GM10847 (cell line): ENCODE measurements at regions not wholly inside any gene's neighbourhood (a gene's known extent, or its start where the extent isn't known, plus 50 kb on each side); places are given as distances from the start of the nearest gene placed in this dataset.

Experiments
- POLR2A ChIP-seq: IDR thresholded peaks from 2 replicates; pipeline ENCODE4 v1.6.1; 2011; ENCODE audit not compliant: insufficient read length; ENCODE audit errors: extremely low read depth

- no peak for TF ChIP-seq POLR2A
Measured at GRCh38 chr9:109969573-109970237, 189.7 kb downstream of the PALM2AKAP2 start.

GRCh38 chr9:109971226-109971625, 191.2 kb downstream of the PALM2AKAP2 start:
- no peak for TF ChIP-seq POLR2A

- TF ChIP-seq POLR2A, result no peak
Measured at GRCh38 chr9:109972026-109972882, 192.3 kb downstream of the PALM2AKAP2 start.

GRCh38 chr9:109973336-109973735, 193.3 kb downstream of the PALM2AKAP2 start:
- no peak for TF ChIP-seq POLR2A

GRCh38 chr9:109974143-109974917, 194.3 kb downstream of the PALM2AKAP2 start:
- no peak for TF ChIP-seq POLR2A

- TF ChIP-seq POLR2A, result no peak
Measured at GRCh38 chr9:109974918-109975276, 194.9 kb downstream of the PALM2AKAP2 start.

- no peak for TF ChIP-seq POLR2A
Measured at GRCh38 chr9:109975574-109976295, 195.7 kb downstream of the PALM2AKAP2 start.

GRCh38 chr9:109976303-109976702, 196.3 kb downstream of the PALM2AKAP2 start:
- TF ChIP-seq POLR2A, result no peak

- TF ChIP-seq POLR2A, result no peak
Measured at GRCh38 chr9:109977521-109977920, 197.5 kb downstream of the PALM2AKAP2 start.

GRCh38 chr9:109981091-109981490, 201.1 kb downstream of the PALM2AKAP2 start:
- no peak for TF ChIP-seq POLR2A

- no peak for TF ChIP-seq POLR2A
Measured at GRCh38 chr9:109986521-109986991, 206.6 kb downstream of the PALM2AKAP2 start.

- TF ChIP-seq POLR2A, result no peak
Measured at GRCh38 chr9:109989296-109989695, 209.3 kb downstream of the PALM2AKAP2 start.

- no peak for TF ChIP-seq POLR2A
Measured at GRCh38 chr9:109990541-109990940, 210.5 kb downstream of the PALM2AKAP2 start.

- TF ChIP-seq POLR2A, result no peak
Measured at GRCh38 chr9:109992293-109992692, 212.3 kb downstream of the PALM2AKAP2 start.
